ENCODE measurements at regions not wholly inside any gene's neighbourhood (a gene's known extent, or its start where the extent isn't known, plus 50 kb on each side); places are given as distances from the start of the nearest gene placed in this dataset.
A peak's percentile ranks its signal among the peaks of the same experiment; 100 is the strongest.

DNA sequence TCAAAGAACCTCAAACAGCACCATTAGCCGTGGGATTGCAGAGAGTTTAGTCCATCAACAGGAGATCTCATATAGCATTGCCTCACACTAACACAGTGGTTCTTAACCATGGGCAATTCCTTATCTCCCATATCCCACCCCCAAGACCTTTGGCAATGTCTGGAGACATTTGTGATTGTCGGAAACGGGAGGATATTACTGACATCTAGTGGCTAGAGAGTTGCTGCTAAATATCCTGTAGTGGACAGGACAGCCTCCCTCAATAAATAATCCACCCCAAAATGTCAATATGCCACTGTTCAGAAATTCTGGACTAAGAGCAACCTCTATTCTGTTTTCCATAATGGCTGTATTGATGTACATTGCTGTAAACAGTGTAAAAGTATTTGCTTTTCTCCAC lies 210.1 kb upstream of the CCN2 start:
- TF ChIP-seq, protein P1, sequence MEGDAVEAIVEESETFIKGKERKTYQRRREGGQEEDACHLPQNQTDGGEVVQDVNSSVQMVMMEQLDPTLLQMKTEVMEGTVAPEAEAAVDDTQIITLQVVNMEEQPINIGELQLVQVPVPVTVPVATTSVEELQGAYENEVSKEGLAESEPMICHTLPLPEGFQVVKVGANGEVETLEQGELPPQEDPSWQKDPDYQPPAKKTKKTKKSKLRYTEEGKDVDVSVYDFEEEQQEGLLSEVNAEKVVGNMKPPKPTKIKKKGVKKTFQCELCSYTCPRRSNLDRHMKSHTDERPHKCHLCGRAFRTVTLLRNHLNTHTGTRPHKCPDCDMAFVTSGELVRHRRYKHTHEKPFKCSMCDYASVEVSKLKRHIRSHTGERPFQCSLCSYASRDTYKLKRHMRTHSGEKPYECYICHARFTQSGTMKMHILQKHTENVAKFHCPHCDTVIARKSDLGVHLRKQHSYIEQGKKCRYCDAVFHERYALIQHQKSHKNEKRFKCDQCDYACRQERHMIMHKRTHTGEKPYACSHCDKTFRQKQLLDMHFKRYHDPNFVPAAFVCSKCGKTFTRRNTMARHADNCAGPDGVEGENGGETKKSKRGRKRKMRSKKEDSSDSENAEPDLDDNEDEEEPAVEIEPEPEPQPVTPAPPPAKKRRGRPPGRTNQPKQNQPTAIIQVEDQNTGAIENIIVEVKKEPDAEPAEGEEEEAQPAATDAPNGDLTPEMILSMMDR (IDR thresholded peaks at IDR 0.05), result peak in 5 of 6 experiments; percentile 46 to 70 (median 60)
- TF ChIP-seq POLR2A (IDR thresholded peaks at IDR 0.05), result no peak

All from thyroid gland (tissue), 4 donors.